ENCODE measurements at regions not wholly inside any gene's neighbourhood (a gene's known extent, or its start where the extent isn't known, plus 50 kb on each side); places are given as distances from the start of the nearest gene placed in this dataset.

- no peak for DNase-seq (ENCODE audit: extremely low read depth, low read depth, low spot score)
Observed at GRCh38 chr14:65866886-65867285, 454.4 kb downstream of the FUT8 start.

DNA sequence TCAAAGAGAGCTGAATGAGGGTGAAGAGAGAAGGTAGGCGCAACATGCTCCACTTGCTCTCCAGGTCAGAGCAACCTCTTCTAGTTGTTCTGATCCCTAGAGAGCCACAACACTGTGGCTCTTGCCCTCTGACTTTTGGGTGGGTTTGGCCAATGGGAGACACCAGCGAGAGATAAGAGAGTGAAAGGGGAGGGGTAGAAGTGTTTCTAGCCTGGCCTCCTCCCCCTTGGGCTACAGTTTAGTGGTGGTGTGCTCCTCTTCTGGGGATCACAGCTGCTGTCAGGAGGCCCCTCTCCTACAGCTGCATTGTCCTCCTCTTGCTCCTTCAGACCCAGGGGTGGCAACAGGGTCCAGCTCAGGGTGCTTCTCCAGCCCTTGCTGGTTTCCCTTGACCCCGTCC, 454.8 kb downstream of the FUT8 start:
- DNase-seq (ENCODE audit: extremely low read depth, low read depth, low spot score): no peak

GRCh38 chr14:65872536-65872935, 460.0 kb downstream of the FUT8 start:
- no peak for DNase-seq (ENCODE audit: extremely low read depth, low read depth, low spot score)

- DNase-seq (ENCODE audit: extremely low read depth, low read depth, low spot score): no peak
Observed at GRCh38 chr14:65877166-65877565, 464.6 kb downstream of the FUT8 start.

DNA sequence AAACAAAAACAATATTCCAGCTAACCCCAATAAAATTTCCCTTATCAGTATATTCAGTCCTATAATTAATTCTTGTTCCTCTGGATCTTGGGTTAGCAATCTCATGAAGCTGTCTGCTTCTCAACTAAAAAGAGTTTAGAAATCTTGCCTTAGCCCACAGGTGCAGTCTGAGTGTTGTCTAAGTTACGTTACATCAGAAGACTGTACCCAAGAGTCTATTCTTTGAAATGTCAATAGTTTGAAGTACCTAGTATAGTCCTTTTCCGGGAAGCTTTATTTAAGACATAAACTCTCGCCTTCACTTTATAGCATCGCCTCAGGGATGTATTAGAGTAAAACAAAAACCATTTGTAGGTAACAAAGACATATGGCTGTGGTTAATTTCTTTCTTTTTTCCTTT, 465.1 kb downstream of the FUT8 start:
- DNase-seq (ENCODE audit: extremely low read depth, low read depth, low spot score): no peak

DNA sequence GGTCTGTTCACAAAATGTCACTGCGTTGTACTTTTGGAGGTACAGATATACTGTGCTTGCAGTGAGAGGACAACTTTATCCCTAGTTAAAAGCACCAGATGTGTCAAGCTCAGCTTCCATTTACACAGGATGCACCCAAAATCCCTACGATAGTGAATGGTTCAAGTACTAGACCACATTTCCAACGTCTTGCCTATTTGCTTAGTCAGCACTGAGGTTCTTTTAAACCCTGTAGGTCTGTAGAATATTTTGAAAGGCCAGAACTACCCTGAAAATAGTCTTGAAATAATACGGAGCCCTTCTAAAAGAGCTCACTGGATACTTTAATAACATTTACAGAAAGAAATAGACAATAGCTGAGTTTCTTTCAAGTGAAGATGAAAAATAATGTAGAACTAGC, 466.1 kb downstream of the FUT8 start:
- DNase-seq (ENCODE audit: extremely low read depth, low read depth, low spot score): no peak

DNA sequence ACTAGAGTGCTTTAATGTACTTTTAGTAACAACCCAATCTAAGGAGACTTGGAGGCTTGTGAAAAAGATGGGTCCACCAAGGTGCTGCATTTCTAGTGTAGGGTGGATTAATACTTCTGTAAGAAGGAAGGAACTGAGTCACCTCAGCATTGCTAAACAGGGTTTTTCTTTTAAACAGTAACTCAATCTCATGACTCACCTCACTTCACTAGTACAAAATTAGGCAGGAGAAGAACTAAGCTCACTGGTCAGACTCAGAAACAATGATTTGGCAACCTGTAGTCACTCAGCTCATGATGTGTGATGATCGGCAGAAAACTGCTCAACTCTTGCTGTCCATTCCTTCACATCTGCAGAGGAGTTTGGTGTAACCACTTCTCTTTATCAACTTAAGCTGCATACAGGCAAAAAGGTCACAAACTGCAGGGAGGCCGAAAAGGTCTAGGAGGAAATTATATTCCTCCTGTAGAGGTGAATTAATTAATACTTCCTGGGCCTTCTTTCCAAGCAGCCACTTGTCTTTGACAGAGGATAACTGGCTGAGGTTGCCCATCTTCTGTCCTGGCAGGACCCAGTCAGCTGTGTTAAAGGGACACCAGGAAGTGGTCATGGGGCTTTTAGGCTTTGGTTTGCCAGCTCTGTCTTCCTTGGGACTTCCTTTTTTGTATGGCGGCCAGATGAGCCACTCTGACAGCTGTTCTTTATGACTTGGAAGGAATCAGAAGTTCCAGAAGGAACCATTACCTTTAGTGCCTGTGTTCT, 466.9 kb downstream of the FUT8 start:
- no peak for DNase-seq (ENCODE audit: extremely low read depth, low read depth, low spot score)

GRCh38 chr14:65880507-65880906, 468.0 kb downstream of the FUT8 start:
- DNase-seq (ENCODE audit: extremely low read depth, low read depth, low spot score): no peak

GRCh38 chr14:65881642-65882041, 469.1 kb downstream of the FUT8 start:
- DNase-seq (ENCODE audit: extremely low read depth, low read depth, low spot score): no peak

- no peak for DNase-seq (ENCODE audit: extremely low read depth, low read depth, low spot score)
Observed at GRCh38 chr14:65888677-65889076, 476.1 kb downstream of the FUT8 start.

DNA sequence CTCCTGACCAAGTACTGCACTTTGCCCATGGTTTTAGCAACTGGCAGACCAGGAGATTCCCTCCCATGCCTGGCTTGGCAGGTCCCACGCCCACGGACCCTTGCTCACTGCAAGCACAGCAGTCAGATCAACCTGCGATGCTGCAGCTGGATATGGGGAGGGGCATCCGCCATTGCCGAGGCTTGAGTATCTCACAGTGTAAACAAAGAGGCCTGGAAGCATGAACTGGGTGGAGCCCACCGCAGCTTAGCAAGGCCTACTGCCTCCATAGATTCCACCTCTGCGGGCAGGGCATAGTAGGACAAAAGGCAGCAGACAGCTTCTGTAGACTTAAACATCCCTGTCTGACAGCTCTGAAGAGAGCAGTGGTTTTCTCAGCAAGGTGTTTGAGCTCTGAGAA, 479.8 kb downstream of the FUT8 start:
- DNase-seq (ENCODE audit: extremely low read depth, low read depth, low spot score): no peak

DNA sequence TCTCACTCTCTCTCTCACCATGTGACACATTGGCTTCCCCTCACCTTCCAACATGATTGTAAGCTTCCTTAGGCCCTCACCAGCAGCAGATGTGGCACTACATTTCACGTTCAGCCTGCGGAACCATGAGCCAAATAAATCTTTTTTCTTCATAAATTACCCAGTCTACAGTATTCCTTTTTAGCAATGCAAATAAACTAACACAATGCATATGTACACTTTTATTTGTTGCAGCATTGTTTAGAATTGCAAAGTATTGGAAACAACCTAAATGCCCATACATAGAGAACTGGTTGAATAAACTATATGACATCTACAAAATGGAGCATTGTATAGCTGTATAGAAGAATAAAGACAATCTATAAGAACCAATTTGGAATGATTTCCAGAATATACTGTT, 487.6 kb downstream of the FUT8 start:
- no peak for DNase-seq (ENCODE audit: extremely low read depth, low read depth, low spot score)

- no peak for DNase-seq (ENCODE audit: extremely low read depth, low read depth, low spot score)
Observed at GRCh38 chr14:65901595-65901994, 489.1 kb downstream of the FUT8 start.

- DNase-seq (ENCODE audit: extremely low read depth, low read depth, low spot score): no peak
Observed at GRCh38 chr14:65904988-65905387, 492.5 kb downstream of the FUT8 start.

- no peak for DNase-seq (ENCODE audit: extremely low read depth, low read depth, low spot score)
Observed at GRCh38 chr14:65906344-65906743, 493.8 kb downstream of the FUT8 start.

- DNase-seq (ENCODE audit: extremely low read depth, low read depth, low spot score): no peak
Observed at GRCh38 chr14:65906948-65907347, 494.4 kb downstream of the FUT8 start.

DNA sequence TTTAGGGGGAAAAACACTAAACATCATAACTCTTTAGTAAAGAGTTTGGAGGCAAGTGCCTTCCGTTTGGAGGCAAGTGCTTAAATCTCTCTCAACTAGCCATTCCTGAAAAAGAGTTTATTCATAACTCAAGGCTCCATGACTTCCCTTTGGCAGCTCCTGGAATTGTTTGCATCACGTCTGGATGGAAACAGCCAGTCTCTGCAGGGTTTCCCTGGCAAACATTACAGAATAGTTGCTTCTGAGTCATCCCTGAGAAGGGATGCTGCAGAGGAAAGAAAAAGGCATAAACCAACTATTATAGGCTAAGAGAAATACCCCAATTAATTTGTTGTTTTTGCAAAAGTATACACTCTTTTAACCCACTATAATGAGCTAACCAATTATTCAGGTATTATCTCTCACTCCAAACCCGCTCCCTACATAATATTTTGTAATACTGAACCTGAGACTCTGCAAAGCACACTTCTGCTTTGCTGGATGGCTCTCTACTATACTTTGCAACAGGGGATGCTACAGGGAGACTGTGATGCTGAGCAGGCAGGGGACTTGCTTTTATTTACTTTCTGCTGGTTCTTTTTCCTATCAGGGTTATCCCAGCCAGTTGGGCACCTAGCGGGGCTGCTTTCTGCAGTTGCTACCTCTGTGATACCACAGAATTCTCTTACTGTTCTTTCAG, 497.7 kb downstream of the FUT8 start:
- DNase-seq (ENCODE audit: extremely low read depth, low read depth, low spot score): no peak

GRCh38 chr14:65915125-65915524, 502.6 kb downstream of the FUT8 start:
- no peak for DNase-seq (ENCODE audit: extremely low read depth, low read depth, low spot score)

- no peak for DNase-seq (ENCODE audit: extremely low read depth, low read depth, low spot score)
Observed at GRCh38 chr14:65916055-65916454, 503.5 kb downstream of the FUT8 start.

GRCh38 chr14:65920996-65921395, 508.5 kb downstream of the FUT8 start:
- DNase-seq (ENCODE audit: extremely low read depth, low read depth, low spot score): no peak

DNA sequence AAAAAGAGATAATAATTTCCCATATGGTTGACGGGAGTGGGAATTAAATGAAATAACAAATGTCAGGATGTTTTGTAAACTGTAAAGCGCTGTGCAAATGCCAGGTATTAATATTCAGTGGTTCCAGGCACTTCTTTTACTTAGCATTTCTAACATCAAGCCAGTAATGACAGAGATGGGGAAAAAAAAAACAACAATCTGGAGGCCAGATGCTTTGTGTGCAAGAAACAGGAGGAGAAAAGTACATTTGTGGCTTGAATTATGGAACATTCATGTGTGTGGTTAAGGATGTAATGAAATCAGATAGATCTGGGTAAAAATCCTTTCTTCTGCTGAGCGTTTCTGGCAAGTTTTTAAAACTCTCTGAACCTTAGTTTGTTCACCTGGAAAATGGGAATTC, 509.6 kb downstream of the FUT8 start:
- DNase-seq (ENCODE audit: extremely low read depth, low read depth, low spot score): no peak

- no peak for DNase-seq (ENCODE audit: extremely low read depth, low read depth, low spot score)
Observed at GRCh38 chr14:65926504-65926903, 514.0 kb downstream of the FUT8 start.
